Fibroblast of lung (primary cell): ENCODE measurements at regions not wholly inside any gene's neighbourhood (a gene's known extent, or its start where the extent isn't known, plus 50 kb on each side); places are given as distances from the start of the nearest gene placed in this dataset.

Experiments
- EZH2 ChIP-seq: IDR thresholded peaks from 2 replicates; pipeline ENCODE4 v1.5.1; 2012; ENCODE audit warnings: low read length, control low read depth, mild to moderate bottlenecking; ENCODE audit errors: missing control alignments
- TF ChIP-seq, protein P1 (sequence below), 2 donors: IDR thresholded peaks in 1 of 2; conservative IDR thresholded peaks in 1 of 2; 1 replicate in 1 of 2; 2 replicates in 1 of 2; pipeline ENCODE4 v1.5.1; 2011 to 2012; ENCODE audit warnings: low read length in 2 of 2, control low read depth in 1 of 2, inconsistent platforms in 1 of 2, low read depth in 1 of 2, mild to moderate bottlenecking in 1 of 2

DNA sequence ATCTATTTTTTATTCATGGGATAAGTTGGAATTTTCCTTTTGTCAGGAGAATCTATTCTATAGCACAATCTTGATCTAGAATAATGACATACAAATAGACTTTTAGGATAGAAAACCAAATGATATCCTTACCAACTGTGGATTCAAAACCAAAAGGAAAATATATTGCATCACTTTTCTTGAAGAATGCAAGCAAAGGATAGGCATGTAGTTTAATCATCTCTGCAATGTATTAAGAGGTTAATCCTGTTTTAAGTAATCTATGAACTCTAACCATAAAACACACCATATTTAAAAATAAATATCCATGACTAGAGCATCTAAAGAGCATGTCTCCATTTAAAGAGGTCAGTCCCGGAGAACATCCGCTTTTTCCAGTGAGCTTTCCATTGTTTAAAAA, 106.7 kb upstream of the CNKSR3 start:
- TF ChIP-seq, protein P1, sequence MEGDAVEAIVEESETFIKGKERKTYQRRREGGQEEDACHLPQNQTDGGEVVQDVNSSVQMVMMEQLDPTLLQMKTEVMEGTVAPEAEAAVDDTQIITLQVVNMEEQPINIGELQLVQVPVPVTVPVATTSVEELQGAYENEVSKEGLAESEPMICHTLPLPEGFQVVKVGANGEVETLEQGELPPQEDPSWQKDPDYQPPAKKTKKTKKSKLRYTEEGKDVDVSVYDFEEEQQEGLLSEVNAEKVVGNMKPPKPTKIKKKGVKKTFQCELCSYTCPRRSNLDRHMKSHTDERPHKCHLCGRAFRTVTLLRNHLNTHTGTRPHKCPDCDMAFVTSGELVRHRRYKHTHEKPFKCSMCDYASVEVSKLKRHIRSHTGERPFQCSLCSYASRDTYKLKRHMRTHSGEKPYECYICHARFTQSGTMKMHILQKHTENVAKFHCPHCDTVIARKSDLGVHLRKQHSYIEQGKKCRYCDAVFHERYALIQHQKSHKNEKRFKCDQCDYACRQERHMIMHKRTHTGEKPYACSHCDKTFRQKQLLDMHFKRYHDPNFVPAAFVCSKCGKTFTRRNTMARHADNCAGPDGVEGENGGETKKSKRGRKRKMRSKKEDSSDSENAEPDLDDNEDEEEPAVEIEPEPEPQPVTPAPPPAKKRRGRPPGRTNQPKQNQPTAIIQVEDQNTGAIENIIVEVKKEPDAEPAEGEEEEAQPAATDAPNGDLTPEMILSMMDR (conservative IDR thresholded peaks at IDR 0.05 in 1 of 2, IDR thresholded peaks at IDR 0.05 in 1 of 2; ENCODE audit: low read depth in 1 of 2, low read length in 2 of 2): no peak
- TF ChIP-seq EZH2: no peak
